CD14-positive monocyte (primary cell): ENCODE measurements at regions not wholly inside any gene's neighbourhood (a gene's known extent, or its start where the extent isn't known, plus 50 kb on each side); places are given as distances from the start of the nearest gene placed in this dataset.

ENCODE experiments used
- DNase-seq, 3 donors: peaks; one replicate each; pipeline ENCODE4 v3.0.0-alpha.2; 2011 to 2022
- H2AFZ ChIP-seq: 2 replicates; pipeline ENCODE4 v1.6.0; 2012; ENCODE audit warnings: mild to moderate bottlenecking, low read depth, low read length, inconsistent platforms; ENCODE audit not compliant: insufficient read depth, poor library complexity, severe bottlenecking
- H3K27ac ChIP-seq, 2 donors: 1 replicate in 1 of 2; 2 replicates in 1 of 2; pipeline ENCODE4 v1.5.1; 2012 to 2013; ENCODE audit warnings: low read length in 2 of 2, control low read depth in 1 of 2, inconsistent platforms in 1 of 2, low read depth in 1 of 2, mild to moderate bottlenecking in 1 of 2
- H3K27me3 ChIP-seq, 2 donors: one replicate each; pipeline versions ENCODE4 v1.6.0 to v1.6.1; 2011 to 2013; ENCODE audit warnings: low read length in 2 of 2; ENCODE audit not compliant: control insufficient read depth in 2 of 2, insufficient read depth in 2 of 2
- H3K36me3 ChIP-seq, 2 donors: replicated peaks in 1 of 2; 1 replicate in 1 of 2; 2 replicates in 1 of 2; pipeline versions ENCODE4 v1.5.1 to v1.6.1; 2012 to 2013; ENCODE audit warnings: low read length in 2 of 2, control low read depth in 1 of 2, inconsistent platforms in 1 of 2, mild to moderate bottlenecking in 1 of 2; ENCODE audit not compliant: insufficient read depth in 2 of 2, control insufficient read depth in 1 of 2
- H3K4me1 ChIP-seq, 2 donors: 1 replicate in 1 of 2; 2 replicates in 1 of 2; pipeline versions ENCODE4 v1.5.1 to v1.6.1; 2012 to 2013; ENCODE audit warnings: low read length in 2 of 2, control low read depth in 1 of 2, inconsistent platforms in 1 of 2, mild to moderate bottlenecking in 1 of 2, moderate library complexity in 1 of 2; ENCODE audit not compliant: insufficient read depth in 2 of 2, control insufficient read depth in 1 of 2
- H3K4me2 ChIP-seq: replicated peaks from 2 replicates; pipeline ENCODE3; 2012; ENCODE audit warnings: low read length, moderate library complexity, mild to moderate bottlenecking; ENCODE audit not compliant: poor library complexity, severe bottlenecking; ENCODE audit errors: extremely low read depth
- H3K4me3 ChIP-seq, 3 experiments: fragments of 200-600 bp in 1 of 3; sonication (generic) in 1 of 3; replicated peaks in 1 of 3; 1 replicate in 2 of 3; 2 replicates in 1 of 3; pipeline ENCODE4 v1.5.1; 2011 to 2013; ENCODE audit warnings: low read length in 3 of 3, mild to moderate bottlenecking in 3 of 3, control low read depth in 2 of 3, low read depth in 2 of 3, inconsistent platforms in 1 of 3, moderate library complexity in 1 of 3
- H3K79me2 ChIP-seq: 2 replicates; pipeline ENCODE4 v1.6.0; 2012; ENCODE audit warnings: mild to moderate bottlenecking, control low read depth, inconsistent platforms, low read length, moderate library complexity; ENCODE audit not compliant: insufficient read depth
- H3K9ac ChIP-seq: 2 replicates; pipeline ENCODE4 v1.6.0; 2017; ENCODE audit warnings: low read length, mild to moderate bottlenecking; ENCODE audit not compliant: insufficient read depth, poor library complexity, severe bottlenecking
- H3K9me3 ChIP-seq, 2 donors: replicated peaks in 1 of 2; 1 replicate in 1 of 2; 2 replicates in 1 of 2; pipeline versions ENCODE4 v1.5.1 to v1.6.1; 2012 to 2013; ENCODE audit warnings: low read length in 2 of 2, control low read depth in 1 of 2; ENCODE audit not compliant: control insufficient read depth in 1 of 2, insufficient read depth in 1 of 2
- H4K20me1 ChIP-seq: 2 replicates; pipeline ENCODE4 v1.6.0; 2012; ENCODE audit warnings: mild to moderate bottlenecking, low read length, control low read depth, moderate library complexity; ENCODE audit not compliant: insufficient read depth
- H3K27ac Mint-ChIP-seq, 7 donors: one replicate each; pipeline ENCODE4 v1.8.0; 2020; ENCODE audit warnings: mild to moderate bottlenecking in 7 of 7, mixed read lengths in 7 of 7, moderate library complexity in 6 of 7, inconsistent platforms in 2 of 7
- H3K27me3 Mint-ChIP-seq, 3 donors: one replicate each; pipeline ENCODE4 v1.8.0; 2021 to 2022; ENCODE audit warnings: low read depth in 3 of 3, mild to moderate bottlenecking in 3 of 3, mixed read lengths in 3 of 3, moderate library complexity in 3 of 3, inconsistent platforms in 1 of 3
- H3K36me3 Mint-ChIP-seq, 2 donors: one replicate each; pipeline ENCODE4 v1.8.0; 2020; ENCODE audit warnings: mixed read lengths in 2 of 2, inconsistent platforms in 1 of 2, mild to moderate bottlenecking in 1 of 2
- H3K4me1 Mint-ChIP-seq: one replicate; pipeline ENCODE4 v1.8.0; 2020; ENCODE audit warnings: mild to moderate bottlenecking, mixed read lengths
- H3K4me3 Mint-ChIP-seq, 2 donors: one replicate each; pipeline ENCODE4 v1.8.0; 2020; ENCODE audit warnings: mild to moderate bottlenecking in 2 of 2, mixed read lengths in 2 of 2, moderate library complexity in 1 of 2
- H3K9me3 Mint-ChIP-seq, 7 donors: one replicate each; pipeline ENCODE4 v1.8.0; 2020 to 2022; ENCODE audit warnings: mixed read lengths in 7 of 7, mild to moderate bottlenecking in 6 of 7, moderate library complexity in 6 of 7, inconsistent platforms in 2 of 7
- WGBS: methylation state at CpG from one replicate; pipeline ENCODE4 v1.1.5; 2013; ENCODE audit warnings: missing lambda C conversion rate; ENCODE audit not compliant: insufficient coverage; 5-methylcytosine and 5-hydroxymethylcytosine counted together
- intact Hi-C, 2 donors: fragments of 100-400 bp; cut with micrococcal nuclease; formaldehyde crosslinking; loops; one replicate each; pipeline versions ENCODE4 v1.15.0 to v1.15.1; 2023
- TF ChIP-seq, protein P1 (sequence below): fragments of 200-600 bp; IDR thresholded peaks from one replicate; pipeline ENCODE4 v1.8.0; 2022; ENCODE audit warnings: antibody characterized with exemption, mild to moderate bottlenecking

DNA sequence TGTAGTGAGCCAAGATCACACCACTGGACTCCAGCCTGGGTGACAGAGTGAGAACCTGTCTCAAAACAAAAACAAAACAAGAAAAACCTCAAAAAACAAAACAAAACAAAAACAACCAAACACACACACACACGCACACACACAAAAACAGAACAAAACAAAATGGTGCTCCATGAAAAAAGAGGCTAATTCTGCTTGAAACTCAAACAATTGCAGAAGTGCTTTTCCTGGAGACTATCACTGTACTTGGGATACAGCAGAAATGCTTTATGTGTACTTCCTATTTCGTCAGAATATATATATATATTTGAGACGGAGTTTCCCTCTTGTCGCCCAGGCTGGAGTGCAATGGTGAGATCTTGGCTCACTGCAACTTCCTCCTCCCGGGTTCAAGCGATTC is 49.9 kb upstream of the HSPA9 start:
- Histone ChIP-seq H3K36me3 (no peaks in the 10 kb centered on the region), H3K27ac (no peak overlapping the region), H2AFZ (no peak overlapping the region), H3K9ac (no peak overlapping the region), H3K27me3 (no peaks in the 10 kb centered on the region), H3K79me2 (no peaks in the 10 kb centered on the region), H3K4me3 (no peak overlapping the region), H3K4me2 (no peak overlapping the region), H3K9me3 (no peaks in the 10 kb centered on the region), H3K4me1 (peaks cover 4 to 5% of the 10 kb centered on the region in 2 donors), H4K20me1 (no peaks in the 10 kb centered on the region)
- H3K4me3 Mint-ChIP-seq = no peak overlapping the region
- H3K27ac Mint-ChIP-seq = peak overlapping the region in 4 of 7 donors; percentile 28 to 84 (median 56)
- H3K27me3 Mint-ChIP-seq = peaks cover 3 to 9% (median 8%) of the 10 kb centered on the region in 3 donors
- peaks cover 0 to 9% (median 3%) of the 10 kb centered on the region in 7 donors for H3K9me3 Mint-ChIP-seq
- no peaks in the 10 kb centered on the region for H3K36me3 Mint-ChIP-seq
- WGBS = 100% methylated on average over 1 of the region's 6 CpGs
- intact Hi-C loops = no loop called here
- peak; percentile 21 to 58 (median 27) for DNase-seq
- H3K4me1 Mint-ChIP-seq = peaks cover 5% of the 10 kb centered on the region
- TF ChIP-seq, protein P1, sequence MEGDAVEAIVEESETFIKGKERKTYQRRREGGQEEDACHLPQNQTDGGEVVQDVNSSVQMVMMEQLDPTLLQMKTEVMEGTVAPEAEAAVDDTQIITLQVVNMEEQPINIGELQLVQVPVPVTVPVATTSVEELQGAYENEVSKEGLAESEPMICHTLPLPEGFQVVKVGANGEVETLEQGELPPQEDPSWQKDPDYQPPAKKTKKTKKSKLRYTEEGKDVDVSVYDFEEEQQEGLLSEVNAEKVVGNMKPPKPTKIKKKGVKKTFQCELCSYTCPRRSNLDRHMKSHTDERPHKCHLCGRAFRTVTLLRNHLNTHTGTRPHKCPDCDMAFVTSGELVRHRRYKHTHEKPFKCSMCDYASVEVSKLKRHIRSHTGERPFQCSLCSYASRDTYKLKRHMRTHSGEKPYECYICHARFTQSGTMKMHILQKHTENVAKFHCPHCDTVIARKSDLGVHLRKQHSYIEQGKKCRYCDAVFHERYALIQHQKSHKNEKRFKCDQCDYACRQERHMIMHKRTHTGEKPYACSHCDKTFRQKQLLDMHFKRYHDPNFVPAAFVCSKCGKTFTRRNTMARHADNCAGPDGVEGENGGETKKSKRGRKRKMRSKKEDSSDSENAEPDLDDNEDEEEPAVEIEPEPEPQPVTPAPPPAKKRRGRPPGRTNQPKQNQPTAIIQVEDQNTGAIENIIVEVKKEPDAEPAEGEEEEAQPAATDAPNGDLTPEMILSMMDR = no peak
